HCT116 (cell line): ENCODE measurements at regions not wholly inside any gene's neighbourhood (a gene's known extent, or its start where the extent isn't known, plus 50 kb on each side); places are given as distances from the start of the nearest gene placed in this dataset.

Source experiments
- ATAC-seq: fragments of 200-7000 bp; cut with Tn5 transposase; 2 replicates; pipeline ENCODE4 v1.9.1; 2020; ENCODE audit warnings: mild to moderate bottlenecking, moderate library complexity
- BruUV-seq: library from RNA; stranded (reverse); fragments of 400-500 nt; replicated peaks from 2 replicates; lab custom pipeline; 2021; lab: Mats Ljungman, UMichigan
- CTCF ChIA-PET: fragments of 300-600 bp; sonication (Branson Sonifier 250); formaldehyde crosslinking; loops from one replicate; lab custom pipeline; 2021; ENCODE audit warnings: antibody characterized with exemption; lab: Charles Lee
- POLR2A ChIA-PET: fragments of 300-600, 350-600 bp; sonication (Branson Sonifier 250); formaldehyde crosslinking; loops from one replicate; lab custom pipeline; 2021; ENCODE audit warnings: antibody characterized with exemption; lab: Charles Lee
- RAD21 ChIA-PET, 2 experiments: fragments of 300-600 bp; sonication (Branson Sonifier 250); formaldehyde crosslinking; loops; one replicate each; lab custom pipeline; 2023; ENCODE audit warnings: low total read pairs in 2 of 2; ENCODE audit not compliant: uncharacterized antibody in 2 of 2, unreplicated experiment in 2 of 2, low non-redundant PET in 1 of 2; lab: Charles Lee
- DNase-seq: peaks from one replicate; pipeline ENCODE4 v3.0.0-alpha.2; 2010; ENCODE audit warnings: low read depth, low spot score
- H2AFZ ChIP-seq: fragments of 200-600 bp; shearing (Covaris generic), sonication (generic); 2 replicates; pipeline ENCODE4 v1.6.1; 2017; ENCODE audit warnings: low read depth, mixed run types, mixed read lengths, antibody characterized with exemption, low read length; ENCODE audit not compliant: poor library complexity, severe bottlenecking
- H3K27ac ChIP-seq: 2 replicates; pipeline ENCODE4 v1.5.1; 2012; ENCODE audit warnings: low read depth, low read length
- H3K27me3 ChIP-seq: fragments of 200-600 bp; sonication (generic); 2 replicates; pipeline ENCODE4 v1.6.1; 2016; ENCODE audit warnings: mixed run types, low read length, mixed read lengths; ENCODE audit not compliant: insufficient read depth
- H3K36me3 ChIP-seq, 2 experiments: fragments of 200-500 bp in 1 of 2; fragments of 200-600 bp in 1 of 2; sonication (Bioruptor generic) in 1 of 2; sonication (generic) in 1 of 2; 2 replicates each; pipeline versions ENCODE4 v1.5.1 to v1.6.1; 2014 to 2016; ENCODE audit warnings: low read length in 2 of 2, inconsistent platforms in 1 of 2, mixed read lengths in 1 of 2, mixed run types in 1 of 2; ENCODE audit not compliant: insufficient read depth in 2 of 2, control insufficient read depth in 1 of 2
- H3K4me1 ChIP-seq, 2 experiments: fragments of 200-600 bp in 1 of 2; sonication (generic) in 1 of 2; 2 replicates each; pipeline versions ENCODE4 v1.5.1 to v1.6.1; 2012 to 2017; ENCODE audit warnings: low read length in 2 of 2, inconsistent platforms in 1 of 2, mild to moderate bottlenecking in 1 of 2, mixed read lengths in 1 of 2, mixed run types in 1 of 2, moderate library complexity in 1 of 2; ENCODE audit not compliant: insufficient read depth in 2 of 2, control insufficient read depth in 1 of 2
- H3K4me2 ChIP-seq: fragments of 200-600 bp; sonication (generic); 2 replicates; pipeline ENCODE4 v1.6.1; 2017; ENCODE audit warnings: mixed run types, low read length, mixed read lengths
- H3K4me3 ChIP-seq, 2 experiments: fragments of 200-600 bp in 1 of 2; sonication (generic) in 1 of 2; replicated peaks in 1 of 2; 2 replicates each; pipeline ENCODE4 v1.5.1; 2011 to 2016; ENCODE audit warnings: low read length in 2 of 2, control low read depth in 1 of 2, low read depth in 1 of 2, mild to moderate bottlenecking in 1 of 2, mixed read lengths in 1 of 2, mixed run types in 1 of 2
- H3K79me2 ChIP-seq: fragments of 200-600 bp; sonication (generic); 2 replicates; pipeline ENCODE4 v1.6.1; 2017; ENCODE audit warnings: mild to moderate bottlenecking, mixed run types, low read length, moderate library complexity, mixed read lengths; ENCODE audit not compliant: insufficient read depth
- H3K9ac ChIP-seq: fragments of 200-600 bp; sonication (generic); 2 replicates; pipeline ENCODE4 v1.6.1; 2016; ENCODE audit warnings: low read length, mixed read lengths
- H3K9me2 ChIP-seq: fragments of 200-600 bp; sonication (generic), shearing (Covaris generic); 2 replicates; pipeline ENCODE4 v1.6.1; 2017; ENCODE audit warnings: mixed run types, mild to moderate bottlenecking, moderate library complexity; ENCODE audit not compliant: insufficient read depth
- H3K9me3 ChIP-seq, 2 experiments: fragments of 200-500 bp in 1 of 2; fragments of 200-600 bp in 1 of 2; sonication (Bioruptor generic) in 1 of 2; sonication (generic) in 1 of 2; 2 replicates each; pipeline ENCODE4 v1.6.1; 2014 to 2017; ENCODE audit warnings: low read length in 2 of 2, mixed read lengths in 2 of 2, inconsistent platforms in 1 of 2, low read depth in 1 of 2, mild to moderate bottlenecking in 1 of 2, mixed run types in 1 of 2, moderate library complexity in 1 of 2; ENCODE audit not compliant: control insufficient read depth in 1 of 2, insufficient read depth in 1 of 2
- H4K20me1 ChIP-seq: fragments of 200-600 bp; sonication (generic), shearing (Covaris generic); 2 replicates; pipeline ENCODE4 v1.6.1; 2017; ENCODE audit warnings: mixed run types, mild to moderate bottlenecking, moderate library complexity; ENCODE audit not compliant: insufficient read depth
- ATF3 ChIP-seq: IDR thresholded peaks from 2 replicates; pipeline ENCODE4 v1.6.1; 2012
- CBX3 ChIP-seq: IDR thresholded peaks from 2 replicates; pipeline ENCODE4 v1.6.1; 2012; ENCODE audit warnings: low read depth
- CTCF ChIP-seq, 3 experiments: fragments of 200-600 bp in 1 of 3; sonication (generic) in 1 of 3; IDR thresholded peaks in 2 of 3; conservative IDR thresholded peaks in 1 of 3; 2 replicates each; pipeline ENCODE4 v1.5.1; 2012 to 2017; ENCODE audit warnings: low read depth in 2 of 3, low read length in 2 of 3, antibody characterized with exemption in 1 of 3, borderline replicate concordance in 1 of 3, control low read depth in 1 of 3, mild to moderate bottlenecking in 1 of 3, mixed read lengths in 1 of 3, mixed run types in 1 of 3, moderate library complexity in 1 of 3; ENCODE audit not compliant: insufficient read depth in 1 of 3
- ELF1 ChIP-seq: IDR thresholded peaks from 2 replicates; pipeline ENCODE4 v1.6.1; 2012; ENCODE audit warnings: low read depth, borderline replicate concordance
- EZH2phosphoT487 ChIP-seq: fragments of 200-600 bp; IDR thresholded peaks from 2 replicates; pipeline ENCODE4 v1.6.1; 2018; ENCODE audit warnings: antibody characterized with exemption, borderline replicate concordance
- JUND ChIP-seq: IDR thresholded peaks from 2 replicates; pipeline ENCODE4 v1.6.1; 2012
- TCF7L2 ChIP-seq: IDR thresholded peaks from 2 replicates; pipeline ENCODE4 v1.7.0; 2011; ENCODE audit warnings: borderline replicate concordance, inconsistent platforms; ENCODE audit not compliant: insufficient read depth, insufficient read length; ENCODE audit errors: extremely low read depth
- ZNF274 ChIP-seq: fragments of 200-500 bp; sonication (Bioruptor generic); IDR thresholded peaks from 2 replicates; pipeline ENCODE4 v1.6.1; 2014; ENCODE audit warnings: mild to moderate bottlenecking, low read depth, low read length, inconsistent platforms
- intact Hi-C: fragments of 100-400 bp; cut with micrococcal nuclease; formaldehyde crosslinking; loops from 2 replicates; pipeline ENCODE4 v1.10.0; 2022

- Histone ChIP-seq H3K27ac (no peak overlapping the region), H3K4me2 (no peak overlapping the region), H3K9me2 (no peaks in the 10 kb centered on the region), H3K9me3 (no peaks in the 10 kb centered on the region), H3K36me3 (no peaks in the 10 kb centered on the region), H2AFZ (no peak overlapping the region), H3K79me2 (no peaks in the 10 kb centered on the region), H4K20me1 (no peaks in the 10 kb centered on the region), H3K4me3 (no peak overlapping the region), H3K9ac (no peak overlapping the region), H3K4me1 (no peaks in the 10 kb centered on the region), H3K27me3 (no peaks in the 10 kb centered on the region)
- ChIA-PET RAD21 (no interaction called here), POLR2A (no interaction called here), CTCF (no interaction called here)
- TF ChIP-seq CTCF (IDR thresholded peaks at IDR 0.05 in 2 of 3, conservative IDR thresholded peaks at IDR 0.05 in 1 of 3; ENCODE audit: borderline replicate concordance in 1 of 3, insufficient read depth in 1 of 3, low read depth in 2 of 3, low read length in 2 of 3) (no peak), ZNF274 (no peak), ATF3 (no peak), JUND (no peak), CBX3 (no peak), EZH2phosphoT487 (no peak), ELF1 (no peak), TCF7L2 (no peak)
- intact Hi-C loops: no loop called here
- no peak for ATAC-seq
- no TSS peak for BruUV-seq
- no peak for DNase-seq
These were observed 305.2 kb upstream of the ARSJ start for GRCh38 chr4:114284629-114285028.
